H1 (cell line): ENCODE measurements at regions not wholly inside any gene's neighbourhood (a gene's known extent, or its start where the extent isn't known, plus 50 kb on each side); places are given as distances from the start of the nearest gene placed in this dataset.

Experiments
- CTCF ChIA-PET: fragments of 300-600 bp; sonication (Branson Sonifier 250); formaldehyde crosslinking; loops from one replicate; lab custom pipeline; 2021; ENCODE audit not compliant: partially characterized antibody; lab: Charles Lee
- POLR2A ChIA-PET: fragments of 300-600 bp; sonication (Branson Sonifier 250); formaldehyde crosslinking; loops from one replicate; lab custom pipeline; 2021; ENCODE audit warnings: inconsistent platforms; ENCODE audit not compliant: partially characterized antibody; lab: Charles Lee
- DNase-seq, 2 experiments: peaks; one replicate each; pipeline versions ENCODE4 v3.0.0 to v3.0.0-alpha.2; 2010 to 2022; ENCODE audit warnings: low spot score in 2 of 2, low read depth in 1 of 2, mixed read lengths in 1 of 2
- FAIRE-seq: peaks from 2 replicates; lab custom pipeline; 2011; peaks lifted over from hg19 to GRCh38; lab: Jason Lieb, UNC
- H2AFZ ChIP-seq: 2 replicates; pipeline ENCODE4 v1.8.1; 2012; ENCODE audit warnings: low read length, inconsistent platforms
- H2AK5ac ChIP-seq: 2 replicates; pipeline ENCODE4 v1.6.1; 2013; ENCODE audit warnings: low read depth, low read length
- H2BK120ac ChIP-seq: replicated peaks from 2 replicates; pipeline ENCODE3; 2013; ENCODE audit warnings: low read depth, low read length, inconsistent platforms
- H2BK12ac ChIP-seq: 2 replicates; pipeline ENCODE4 v1.6.1; 2013; ENCODE audit warnings: low read depth, low read length
- H2BK15ac ChIP-seq: 2 replicates; pipeline ENCODE4 v1.6.1; 2013; ENCODE audit warnings: low read length
- H2BK20ac ChIP-seq: 2 replicates; pipeline ENCODE4 v1.6.1; 2013; ENCODE audit warnings: low read length
- H2BK5ac ChIP-seq: 2 replicates; pipeline ENCODE4 v1.6.1; 2013; ENCODE audit warnings: low read depth, low read length
- H3K14ac ChIP-seq: 2 replicates; pipeline ENCODE4 v1.6.1; 2013; ENCODE audit warnings: inconsistent platforms; ENCODE audit not compliant: insufficient read length
- H3K18ac ChIP-seq: 2 replicates; pipeline ENCODE4 v1.6.1; 2013; ENCODE audit warnings: low read length; ENCODE audit errors: extremely low read depth
- H3K23ac ChIP-seq: 2 replicates; pipeline ENCODE4 v1.6.1; 2013; ENCODE audit warnings: inconsistent platforms; ENCODE audit not compliant: insufficient read length
- H3K23me2 ChIP-seq: 2 replicates; pipeline ENCODE4 v1.6.1; 2013; ENCODE audit warnings: low read depth, low read length
- H3K27ac ChIP-seq: 2 replicates; pipeline ENCODE4 v1.6.1; 2011; ENCODE audit warnings: low read depth, low read length, inconsistent platforms
- H3K27me3 ChIP-seq, 4 experiments: replicated peaks in 1 of 4; 1 replicate in 1 of 4; 2 replicates in 3 of 4; pipeline versions ENCODE4 v1.6.1 to v1.8.1; 2011 to 2013; ENCODE audit warnings: low read length in 3 of 4, mild to moderate bottlenecking in 3 of 4, inconsistent platforms in 2 of 4, mixed read lengths in 2 of 4, moderate library complexity in 1 of 4; ENCODE audit not compliant: control insufficient read depth in 3 of 4, insufficient read depth in 3 of 4; ENCODE audit errors: extremely low read depth in 1 of 4
- H3K36me3 ChIP-seq, 4 experiments: 2 replicates each; pipeline versions ENCODE4 v1.6.1 to v1.8.1; 2011 to 2013; ENCODE audit warnings: mild to moderate bottlenecking in 4 of 4, low read length in 3 of 4, moderate library complexity in 2 of 4, control low read depth in 1 of 4, inconsistent platforms in 1 of 4; ENCODE audit not compliant: insufficient read depth in 4 of 4, control insufficient read depth in 2 of 4
- H3K4ac ChIP-seq: replicated peaks from 2 replicates; pipeline ENCODE3; 2013; ENCODE audit warnings: low read length, low read depth, mixed read lengths, inconsistent platforms; ENCODE audit not compliant: insufficient read length
- H3K4me1 ChIP-seq, 4 experiments: replicated peaks in 1 of 4; 1 replicate in 1 of 4; 2 replicates in 3 of 4; pipeline versions ENCODE4 v1.6.1 to v1.8.1; 2011 to 2013; ENCODE audit warnings: low read length in 3 of 4, inconsistent platforms in 2 of 4, mixed read lengths in 1 of 4; ENCODE audit not compliant: insufficient read depth in 4 of 4, control insufficient read depth in 3 of 4
- H3K4me2 ChIP-seq, 2 experiments: 2 replicates each; pipeline versions ENCODE4 v1.6.1 to v1.8.1; 2011 to 2013; ENCODE audit warnings: low read depth in 2 of 2, low read length in 2 of 2, control low read depth in 1 of 2, inconsistent platforms in 1 of 2, mild to moderate bottlenecking in 1 of 2; ENCODE audit not compliant: insufficient read depth in 1 of 2
- H3K4me3 ChIP-seq, 4 experiments: fragments of 200-600, 300-600 bp in 1 of 4; sonication (generic), shearing (Covaris generic), sonication (Bioruptor Twin) in 1 of 4; 2 replicates each; pipeline versions ENCODE4 v1.5.1 to v1.8.1; 2011 to 2016; ENCODE audit warnings: low read length in 4 of 4, low read depth in 3 of 4, control low read depth in 2 of 4, inconsistent platforms in 2 of 4, mild to moderate bottlenecking in 2 of 4, mixed read lengths in 1 of 4, moderate library complexity in 1 of 4; ENCODE audit not compliant: insufficient read depth in 2 of 4; ENCODE audit errors: extremely low read depth in 1 of 4
- H3K56ac ChIP-seq: replicated peaks from 2 replicates; pipeline ENCODE3; 2013; ENCODE audit warnings: low read depth, mild to moderate bottlenecking, mixed read lengths, low read length, inconsistent platforms; ENCODE audit not compliant: insufficient read length
- H3K79me1 ChIP-seq: 2 replicates; pipeline ENCODE4 v1.6.1; 2013; ENCODE audit warnings: low read depth, low read length, control low read depth
- H3K79me2 ChIP-seq, 2 experiments: 2 replicates each; pipeline versions ENCODE4 v1.6.1 to v1.8.1; 2012 to 2013; ENCODE audit warnings: low read length in 2 of 2, mild to moderate bottlenecking in 2 of 2, inconsistent platforms in 1 of 2; ENCODE audit not compliant: insufficient read depth in 2 of 2, control insufficient read depth in 1 of 2
- H3K9ac ChIP-seq, 4 experiments: replicated peaks in 1 of 4; 1 replicate in 1 of 4; 2 replicates in 3 of 4; pipeline versions ENCODE4 v1.6.1 to v1.8.1; 2011 to 2013; ENCODE audit warnings: low read depth in 3 of 4, low read length in 3 of 4, control low read depth in 2 of 4, mild to moderate bottlenecking in 2 of 4, moderate library complexity in 2 of 4, inconsistent platforms in 1 of 4; ENCODE audit errors: extremely low read depth in 1 of 4
- H3K9me3 ChIP-seq, 2 experiments: 2 replicates each; pipeline versions ENCODE4 v1.6.1 to v1.8.1; 2012 to 2013; ENCODE audit warnings: mild to moderate bottlenecking in 2 of 2, moderate library complexity in 2 of 2, control low read depth in 1 of 2, inconsistent platforms in 1 of 2, low read depth in 1 of 2, low read length in 1 of 2, mixed read lengths in 1 of 2; ENCODE audit not compliant: insufficient read depth in 2 of 2
- H4K20me1 ChIP-seq, 2 experiments: replicated peaks in 1 of 2; 2 replicates each; pipeline versions ENCODE3 to v1.8.1; 2011 to 2013; ENCODE audit warnings: inconsistent platforms in 2 of 2, low read length in 2 of 2, mild to moderate bottlenecking in 1 of 2; ENCODE audit not compliant: insufficient read depth in 2 of 2, control insufficient read depth in 1 of 2
- H4K5ac ChIP-seq: 2 replicates; pipeline ENCODE4 v1.6.1; 2013; ENCODE audit warnings: low read length, low read depth, mixed read lengths, inconsistent platforms; ENCODE audit not compliant: insufficient read length
- H4K8ac ChIP-seq: 2 replicates; pipeline ENCODE4 v1.8.0; 2013; ENCODE audit warnings: mild to moderate bottlenecking, moderate library complexity, low read length, inconsistent platforms; ENCODE audit not compliant: insufficient read depth; ENCODE audit errors: extremely low read depth
- H4K91ac ChIP-seq: replicated peaks from 2 replicates; pipeline ENCODE3; 2013; ENCODE audit warnings: low read length, mixed read lengths, inconsistent platforms; ENCODE audit not compliant: insufficient read length
- ATF2 ChIP-seq: IDR thresholded peaks from 2 replicates; pipeline ENCODE4 v1.6.1; 2012; ENCODE audit warnings: low read length, inconsistent platforms
- ATF3 ChIP-seq: IDR thresholded peaks from 2 replicates; pipeline ENCODE4 v1.6.1; 2011; ENCODE audit warnings: low read depth, mild to moderate bottlenecking, low read length; ENCODE audit not compliant: insufficient read depth
- KDM5A ChIP-seq: fragments of 200-600 bp; IDR thresholded peaks from 2 replicates; pipeline ENCODE4 v1.7.1; 2012; ENCODE audit warnings: mild to moderate bottlenecking, low read length, inconsistent platforms, mixed read lengths
- MAX ChIP-seq: IDR thresholded peaks from 2 replicates; pipeline ENCODE4 v1.6.1; 2012; ENCODE audit warnings: inconsistent platforms
- RAD21 ChIP-seq, 2 experiments: IDR thresholded peaks in 1 of 2; conservative IDR thresholded peaks in 1 of 2; 2 replicates each; pipeline ENCODE4 v1.6.1; 2011; ENCODE audit warnings: low read depth in 2 of 2, low read length in 2 of 2, improper control_type of control experiment in 1 of 2, inconsistent platforms in 1 of 2, mild to moderate bottlenecking in 1 of 2, moderate library complexity in 1 of 2
- RNF2 ChIP-seq: fragments of 200-900, 300-1000 bp; sonication (generic); IDR thresholded peaks from 2 replicates; pipeline ENCODE4 v1.7.1; 2016; ENCODE audit warnings: borderline replicate concordance, low read depth, mild to moderate bottlenecking, antibody characterized with exemption, low read length; ENCODE audit not compliant: poor library complexity, severe bottlenecking; ENCODE audit errors: missing control alignments
- RXRA ChIP-seq: IDR thresholded peaks from 2 replicates; pipeline ENCODE4 v1.6.1; 2011; ENCODE audit warnings: low read depth, mild to moderate bottlenecking, low read length, moderate library complexity; ENCODE audit not compliant: insufficient read depth
- SP4 ChIP-seq: IDR thresholded peaks from 2 replicates; pipeline ENCODE4 v1.6.1; 2012; ENCODE audit warnings: low read length, inconsistent platforms
- ZNF274 ChIP-seq: IDR thresholded peaks from 2 replicates; pipeline ENCODE4 v1.7.0; 2012; ENCODE audit warnings: low read length, borderline replicate concordance; ENCODE audit errors: extremely low read depth
- WGBS, 2 experiments: shearing (Covaris generic) in 1 of 2; methylation state at CpG; one replicate each; pipeline versions ENCODE4 v1.1.6 to v1.1.7; 2013 to 2015; ENCODE audit warnings: low lambda C conversion rate in 2 of 2, mixed read lengths in 2 of 2, inconsistent platforms in 1 of 2, low coverage in 1 of 2, missing lambda C conversion rate in 1 of 2; ENCODE audit not compliant: insufficient replicate concordance in 2 of 2, insufficient coverage in 1 of 2, insufficient read length in 1 of 2; ENCODE audit errors: extremely low coverage in 1 of 2, missing lambda C conversion rate in 1 of 2; 5-methylcytosine and 5-hydroxymethylcytosine counted together

- H3K23me2 ChIP-seq = no peaks in the 10 kb centered on the region
- no peak overlapping the region for H3K23ac ChIP-seq
- H3K18ac ChIP-seq = no peak overlapping the region
- H2AFZ ChIP-seq = no peak overlapping the region
- H3K9me3 ChIP-seq = no peaks in the 10 kb centered on the region
- H3K27ac ChIP-seq = no peak overlapping the region
- no peak overlapping the region for H3K4ac ChIP-seq
- no peak overlapping the region for H2BK15ac ChIP-seq
- H3K79me2 ChIP-seq = no peaks in the 10 kb centered on the region
- H4K20me1 ChIP-seq = no peaks in the 10 kb centered on the region
- no peak overlapping the region for H3K56ac ChIP-seq
- H2BK20ac ChIP-seq = no peak overlapping the region
- no peak overlapping the region for H3K4me3 ChIP-seq
- WGBS, 2 experiments = 76% methylated on average over 8 of the region's 8 CpGs; no CpG with 5 or more reads in 1 of the 2 experiments
- H3K4me2 ChIP-seq = no peak overlapping the region
- no peak overlapping the region for H4K91ac ChIP-seq
- H4K8ac ChIP-seq = no peak overlapping the region
- no peak overlapping the region for H2BK5ac ChIP-seq
- no peaks in the 10 kb centered on the region for H3K36me3 ChIP-seq
- no peak overlapping the region for H3K14ac ChIP-seq
- DNase-seq (no peak), FAIRE-seq (no peak)
- ChIA-PET POLR2A (interaction anchor here (0.7 kb wide), 1 partner anchor 725 kb away, joined by 3 read pairs; no protein-coding TSS in a partner anchor), CTCF (interaction anchor here (0.6 to 1.8 kb wide), 3 partner anchors 10 to 159 kb away, joined by 3 to 6 read pairs (median 3); no protein-coding TSS in a partner anchor)
- H3K4me1 ChIP-seq = no peaks in the 10 kb centered on the region
- H2AK5ac ChIP-seq = no peak overlapping the region
- H2BK12ac ChIP-seq = no peak overlapping the region
- H3K9ac ChIP-seq = no peak overlapping the region
- H3K27me3 ChIP-seq = no peaks in the 10 kb centered on the region
- no peaks in the 10 kb centered on the region; the same call in 1 of the 2 replicates for H3K79me1 ChIP-seq
- H4K5ac ChIP-seq = no peak overlapping the region
- no peak overlapping the region for H2BK120ac ChIP-seq
- TF ChIP-seq ZNF274 = no peak
- no peak for TF ChIP-seq KDM5A
- no peak for TF ChIP-seq MAX
- no peak for TF ChIP-seq RNF2
- no peak for TF ChIP-seq SP4
- no peak for TF ChIP-seq ATF3
- no peak for TF ChIP-seq RXRA
- no peak for TF ChIP-seq ATF2
- TF ChIP-seq RAD21 (IDR thresholded peaks at IDR 0.05 in 1 of 2, conservative IDR thresholded peaks at IDR 0.05 in 1 of 2; ENCODE audit: low read depth in 2 of 2, low read length in 2 of 2) = no peak
Observed at GRCh38 chr22:33219648-33220384, 161.6 kb upstream of the SYN3 start.
